CD4-positive, CD25-positive, alpha-beta regulatory T cell (primary cell): ENCODE measurements at regions not wholly inside any gene's neighbourhood (a gene's known extent, or its start where the extent isn't known, plus 50 kb on each side); places are given as distances from the start of the nearest gene placed in this dataset.

Experiments
- ATAC-seq, 2 donors: fragments of 150-1000 bp; cut with Tn5 transposase; one replicate each; pipeline ENCODE4 v1.10.0; 2021; ENCODE audit warnings: low read depth in 2 of 2, moderate number of reproducible peaks in 2 of 2, moderate library complexity in 1 of 2
- DNase-seq, 3 donors: peaks; one replicate each; pipeline versions ENCODE4 v3.0.0 to v3.0.0-alpha.2; 2012 to 2022; ENCODE audit warnings: mixed read lengths in 1 of 3
- H3K27ac ChIP-seq: one replicate; pipeline ENCODE4 v1.7.0; 2013; ENCODE audit warnings: mild to moderate bottlenecking, low read length; ENCODE audit not compliant: insufficient read depth, poor library complexity, severe bottlenecking
- H3K27me3 ChIP-seq: one replicate; pipeline ENCODE4 v1.7.0; 2013; ENCODE audit warnings: low read length; ENCODE audit not compliant: control insufficient read depth, insufficient read depth
- H3K36me3 ChIP-seq: one replicate; pipeline ENCODE4 v1.7.0; 2013; ENCODE audit warnings: mild to moderate bottlenecking, low read length, moderate library complexity; ENCODE audit not compliant: control insufficient read depth, insufficient read depth
- H3K4me1 ChIP-seq: 2 replicates; pipeline ENCODE4 v1.7.0; 2013; ENCODE audit warnings: mild to moderate bottlenecking, low read length; ENCODE audit not compliant: insufficient read depth, control insufficient read depth, poor library complexity, severe bottlenecking
- H3K4me3 ChIP-seq: one replicate; pipeline ENCODE4 v1.7.0; 2013; ENCODE audit warnings: low read depth, mild to moderate bottlenecking, low read length, moderate library complexity
- H3K9me3 ChIP-seq, 2 experiments: 1 replicate in 1 of 2; 2 replicates in 1 of 2; pipeline ENCODE4 v1.7.0; 2013; ENCODE audit warnings: low read length in 2 of 2, mild to moderate bottlenecking in 1 of 2, moderate library complexity in 1 of 2; ENCODE audit not compliant: control insufficient read depth in 2 of 2
- H3K27ac Mint-ChIP-seq, 3 donors: one replicate each; pipeline ENCODE4 v1.8.0; 2020 to 2022; ENCODE audit warnings: mild to moderate bottlenecking in 3 of 3, mixed read lengths in 3 of 3, moderate library complexity in 2 of 3
- H3K27me3 Mint-ChIP-seq: one replicate; pipeline ENCODE4 v1.8.0; 2022; ENCODE audit warnings: mild to moderate bottlenecking, mixed read lengths
- H3K36me3 Mint-ChIP-seq: one replicate; pipeline ENCODE4 v1.8.0; 2020; ENCODE audit warnings: mixed read lengths
- H3K4me1 Mint-ChIP-seq, 4 donors: one replicate each; pipeline ENCODE4 v1.8.0; 2020 to 2022; ENCODE audit warnings: mixed read lengths in 4 of 4, mild to moderate bottlenecking in 1 of 4
- H3K4me3 Mint-ChIP-seq, 4 donors: one replicate each; pipeline ENCODE4 v1.8.0; 2020 to 2022; ENCODE audit warnings: mild to moderate bottlenecking in 4 of 4, mixed read lengths in 4 of 4, moderate library complexity in 3 of 4
- H3K9me3 Mint-ChIP-seq, 7 donors: one replicate each; pipeline ENCODE4 v1.8.0; 2020 to 2022; ENCODE audit warnings: mixed read lengths in 7 of 7, mild to moderate bottlenecking in 3 of 7, moderate library complexity in 2 of 7

- Histone ChIP-seq H3K27ac (no peak overlapping the region), H3K36me3 (no peaks in the 10 kb centered on the region), H3K27me3 (peaks cover 9% of the 10 kb centered on the region), H3K9me3 (peaks cover 0 to 5% of the 10 kb centered on the region in 2 experiments), H3K4me3 (no peak overlapping the region), H3K4me1 (no peaks in the 10 kb centered on the region)
- no peaks in the 10 kb centered on the region for H3K36me3 Mint-ChIP-seq
- no peak for DNase-seq
- H3K27me3 Mint-ChIP-seq, result peaks cover 11% of the 10 kb centered on the region
- H3K27ac Mint-ChIP-seq, result no peak overlapping the region
- ATAC-seq, result no peak
- peaks cover 0 to 7% (median 0%) of the 10 kb centered on the region in 7 donors for H3K9me3 Mint-ChIP-seq
- no peaks in the 10 kb centered on the region for H3K4me1 Mint-ChIP-seq
- H3K4me3 Mint-ChIP-seq, result no peak overlapping the region
These were observed 61.6 kb upstream of the PHF14 start for GRCh38 chr7:10912077-10912476.

- DNase-seq (no peak), ATAC-seq (no peak)
- no peak overlapping the region for H3K4me3 ChIP-seq
- H3K27ac Mint-ChIP-seq, result no peak overlapping the region
- H3K27ac ChIP-seq, result no peak overlapping the region
- peaks cover 0 to 5% (median 0%) of the 10 kb centered on the region in 4 donors for H3K4me1 Mint-ChIP-seq
- peaks cover 14% of the 10 kb centered on the region for H3K27me3 Mint-ChIP-seq
- H3K27me3 ChIP-seq, result peaks cover 9% of the 10 kb centered on the region
- peaks cover 0 to 9% (median 0%) of the 10 kb centered on the region in 7 donors for H3K9me3 Mint-ChIP-seq
- H3K4me3 Mint-ChIP-seq, result no peak overlapping the region
- H3K9me3 ChIP-seq, result peaks cover 0 to 5% of the 10 kb centered on the region in 2 experiments
- no peaks in the 10 kb centered on the region for H3K4me1 ChIP-seq
- no peaks in the 10 kb centered on the region for H3K36me3 ChIP-seq
- H3K36me3 Mint-ChIP-seq, result no peaks in the 10 kb centered on the region
These were observed 60.2 kb upstream of the PHF14 start for GRCh38 chr7:10913457-10913856.

GRCh38 chr7:10918093-10918590, 55.5 kb upstream of the PHF14 start:
- ATAC-seq, result no peak
- peaks cover 0 to 4% (median 0%) of the 10 kb centered on the region in 7 donors for H3K9me3 Mint-ChIP-seq
- H3K9me3 ChIP-seq, result no peaks in the 10 kb centered on the region
- peaks cover 14% of the 10 kb centered on the region for H3K27me3 Mint-ChIP-seq
- H3K4me3 Mint-ChIP-seq, result no peak overlapping the region
- no peaks in the 10 kb centered on the region for H3K4me1 ChIP-seq
- peaks cover 2% of the 10 kb centered on the region for H3K27me3 ChIP-seq
- no peak overlapping the region for H3K27ac Mint-ChIP-seq
- peaks cover 0 to 11% (median 5%) of the 10 kb centered on the region in 4 donors for H3K4me1 Mint-ChIP-seq
- DNase-seq, result no peak
- H3K4me3 ChIP-seq, result no peak overlapping the region
- H3K36me3 Mint-ChIP-seq, result no peaks in the 10 kb centered on the region
- no peaks in the 10 kb centered on the region for H3K36me3 ChIP-seq
- no peak overlapping the region for H3K27ac ChIP-seq

GRCh38 chr7:10919923-10920322, 53.7 kb upstream of the PHF14 start:
- Mint-ChIP-seq H3K36me3 (no peaks in the 10 kb centered on the region), H3K9me3 (peaks cover 0 to 4% (median 0%) of the 10 kb centered on the region in 7 donors), H3K27me3 (peaks cover 14% of the 10 kb centered on the region), H3K27ac (no peak overlapping the region), H3K4me1 (peaks cover 0 to 11% (median 5%) of the 10 kb centered on the region in 4 donors), H3K4me3 (no peak overlapping the region)
- Histone ChIP-seq H3K27me3 (peaks cover 2% of the 10 kb centered on the region), H3K4me1 (no peaks in the 10 kb centered on the region), H3K27ac (no peak overlapping the region), H3K36me3 (no peaks in the 10 kb centered on the region), H3K4me3 (no peak overlapping the region), H3K9me3 (no peaks in the 10 kb centered on the region)
- no peak for DNase-seq
- no peak for ATAC-seq
